NCI-H1105 (cell line): ENCODE measurements at regions not wholly inside any gene's neighbourhood (a gene's known extent, or its start where the extent isn't known, plus 50 kb on each side); places are given as distances from the start of the nearest gene placed in this dataset.

Source experiments
- DNase-seq: peaks from one replicate; lab custom pipeline; 2025; lab: John Stamatoyannopoulos, UW

DNA sequence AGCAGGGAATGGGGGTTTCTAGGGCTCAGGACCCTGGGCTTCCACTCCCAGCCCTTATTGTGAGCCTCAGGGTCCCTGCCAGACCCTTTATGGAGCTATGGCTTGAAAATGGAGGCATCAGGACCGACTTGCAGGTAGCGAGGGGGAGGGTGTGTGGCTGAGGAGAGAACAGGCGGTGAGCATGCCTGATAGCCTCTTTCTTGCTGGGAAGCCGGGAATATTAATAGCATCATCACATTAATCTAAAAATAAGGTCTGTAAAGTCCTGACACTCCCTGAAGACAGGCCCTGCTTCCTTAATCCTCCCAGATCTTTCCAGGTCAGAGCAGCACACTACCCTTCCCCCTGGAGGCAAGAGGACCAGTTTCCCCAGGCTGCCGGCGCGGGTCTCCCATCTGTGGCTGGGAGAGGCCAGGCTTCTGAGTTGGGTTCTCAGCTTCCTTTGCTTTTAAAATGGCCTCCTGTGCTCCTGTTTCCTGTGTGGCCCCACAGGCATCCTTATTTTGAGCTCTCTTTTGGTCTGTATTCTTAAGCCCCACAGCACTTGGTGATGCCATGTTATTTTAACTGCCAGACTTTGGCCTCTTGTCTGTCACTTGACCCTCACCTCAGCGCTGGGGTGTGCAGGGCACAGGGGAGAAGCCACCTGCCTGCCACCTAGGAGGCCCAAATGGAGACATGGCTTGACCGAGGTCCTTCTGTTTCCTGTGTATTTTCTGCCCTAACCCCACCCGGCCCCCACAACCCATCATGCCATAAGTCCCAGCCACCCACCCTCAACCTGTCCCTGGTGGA, 185.0 kb upstream of the TOPAZ1 start:
- no peak for DNase-seq

DNA sequence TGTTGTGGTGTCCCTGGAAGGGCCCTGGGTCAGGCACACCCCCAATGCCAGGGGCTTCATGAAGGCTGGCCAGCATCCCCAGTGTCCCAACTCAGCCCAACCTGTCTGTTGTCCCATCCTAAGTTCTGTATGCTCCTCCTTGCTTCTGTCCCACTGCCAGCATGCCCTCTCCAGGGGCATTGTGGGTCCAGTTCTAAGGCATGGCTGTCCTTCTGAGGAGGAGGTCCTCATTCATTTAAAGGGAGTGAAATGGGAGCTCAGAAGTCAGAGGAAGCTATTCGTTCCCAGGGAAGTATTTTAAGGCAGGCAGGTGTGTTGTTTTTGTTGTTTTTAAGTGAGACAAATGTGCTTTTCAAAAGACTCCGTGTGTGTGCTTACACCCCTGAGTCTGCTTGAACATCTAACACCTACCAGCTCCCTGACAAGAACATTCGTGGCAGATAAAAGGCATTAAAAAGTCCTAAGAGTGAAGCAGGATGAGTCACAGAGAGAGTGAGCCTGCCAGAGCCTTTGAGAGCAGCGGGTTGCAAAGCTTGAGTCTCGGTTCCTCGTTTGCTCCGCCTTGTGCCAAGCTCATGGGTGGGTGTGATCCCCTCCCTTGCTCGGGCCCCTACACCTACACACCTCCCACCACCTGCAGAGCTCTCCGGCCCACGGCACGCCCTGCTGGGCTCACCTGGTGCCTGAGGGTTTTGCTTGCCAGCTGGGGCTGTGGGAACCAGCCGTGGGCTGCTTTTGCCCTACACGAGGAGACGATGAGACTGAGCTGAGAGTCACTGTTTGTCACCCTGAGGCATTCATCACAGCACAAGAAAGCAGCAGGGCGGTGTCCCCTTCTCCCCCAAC, 183.4 kb upstream of the TOPAZ1 start:
- no peak for DNase-seq

DNA sequence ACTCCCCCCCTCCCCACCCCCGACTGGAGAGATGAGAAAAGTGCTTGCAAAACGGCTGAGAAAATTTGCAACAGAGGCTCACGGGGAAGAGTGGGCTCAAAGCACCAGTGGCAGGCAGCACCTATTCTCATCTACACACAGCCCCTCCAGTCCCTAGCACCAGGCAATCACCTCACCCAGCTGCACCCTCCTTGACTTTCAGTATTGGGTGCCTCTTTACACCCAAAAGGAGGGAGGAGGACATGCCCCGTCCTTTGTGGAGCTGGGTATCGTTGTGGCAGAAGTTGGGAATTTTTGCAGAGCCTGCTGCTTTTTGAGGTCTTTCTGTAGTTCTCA, 182.8 kb upstream of the TOPAZ1 start:
- no peak for DNase-seq

DNA sequence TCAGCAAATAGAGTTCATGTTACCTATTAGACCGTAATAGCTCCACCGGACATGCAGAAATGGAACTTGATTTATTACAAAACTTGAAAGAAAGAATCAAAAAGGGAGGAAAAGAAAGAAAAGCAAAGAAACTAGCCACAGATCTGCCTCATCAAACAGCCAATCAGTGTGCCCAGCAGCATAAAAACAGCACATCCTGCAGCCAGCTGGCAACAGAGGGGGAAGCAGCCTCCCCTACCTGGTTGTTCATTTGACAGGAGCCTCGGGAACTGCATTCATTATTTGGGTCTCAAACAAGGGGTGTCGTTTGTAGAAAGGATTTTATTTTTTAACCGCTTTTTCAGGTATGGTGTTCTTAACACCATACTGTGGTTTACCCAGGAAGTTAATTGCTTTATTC, 181.5 kb upstream of the TOPAZ1 start:
- DNase-seq = no peak

DNA sequence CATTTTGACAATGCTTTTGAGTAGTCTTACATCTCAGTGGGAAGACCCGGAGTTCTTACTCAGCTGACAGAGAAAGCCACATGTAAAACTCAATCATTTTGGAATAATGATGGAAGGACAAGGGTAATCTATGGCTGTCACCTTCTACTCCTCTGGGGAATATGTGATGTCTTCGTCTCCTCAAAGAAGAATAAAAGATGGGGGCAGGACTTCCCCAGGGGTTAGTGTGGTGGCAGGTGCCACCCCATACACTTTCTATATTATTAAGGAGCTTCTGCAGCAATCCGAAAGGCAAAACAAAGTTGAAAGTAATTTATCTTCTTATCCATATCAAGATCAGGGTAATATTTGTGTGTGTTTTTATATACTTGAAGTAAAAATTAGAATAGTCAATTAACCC, 180.4 kb upstream of the TOPAZ1 start:
- no peak for DNase-seq

DNA sequence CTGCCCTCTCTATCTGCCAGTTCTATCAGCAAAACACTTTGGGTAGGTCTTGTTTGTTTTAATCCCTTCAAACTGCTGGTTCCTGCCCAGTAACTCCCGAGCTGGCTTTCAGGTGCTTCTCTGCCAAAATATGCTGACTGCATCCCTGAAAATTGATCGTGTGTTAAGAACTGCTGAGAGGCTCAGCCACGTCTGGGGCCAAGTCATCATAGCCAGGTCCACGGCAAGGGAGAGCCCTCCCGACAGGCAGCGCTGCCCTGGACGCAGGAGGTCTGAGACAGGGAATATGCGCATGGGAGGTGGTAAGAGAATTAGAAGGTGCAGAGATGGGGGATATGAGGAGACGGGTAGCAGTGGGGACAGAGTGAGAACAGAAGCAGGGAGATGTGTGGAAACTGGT, 179.7 kb upstream of the TOPAZ1 start:
- DNase-seq = no peak

DNA sequence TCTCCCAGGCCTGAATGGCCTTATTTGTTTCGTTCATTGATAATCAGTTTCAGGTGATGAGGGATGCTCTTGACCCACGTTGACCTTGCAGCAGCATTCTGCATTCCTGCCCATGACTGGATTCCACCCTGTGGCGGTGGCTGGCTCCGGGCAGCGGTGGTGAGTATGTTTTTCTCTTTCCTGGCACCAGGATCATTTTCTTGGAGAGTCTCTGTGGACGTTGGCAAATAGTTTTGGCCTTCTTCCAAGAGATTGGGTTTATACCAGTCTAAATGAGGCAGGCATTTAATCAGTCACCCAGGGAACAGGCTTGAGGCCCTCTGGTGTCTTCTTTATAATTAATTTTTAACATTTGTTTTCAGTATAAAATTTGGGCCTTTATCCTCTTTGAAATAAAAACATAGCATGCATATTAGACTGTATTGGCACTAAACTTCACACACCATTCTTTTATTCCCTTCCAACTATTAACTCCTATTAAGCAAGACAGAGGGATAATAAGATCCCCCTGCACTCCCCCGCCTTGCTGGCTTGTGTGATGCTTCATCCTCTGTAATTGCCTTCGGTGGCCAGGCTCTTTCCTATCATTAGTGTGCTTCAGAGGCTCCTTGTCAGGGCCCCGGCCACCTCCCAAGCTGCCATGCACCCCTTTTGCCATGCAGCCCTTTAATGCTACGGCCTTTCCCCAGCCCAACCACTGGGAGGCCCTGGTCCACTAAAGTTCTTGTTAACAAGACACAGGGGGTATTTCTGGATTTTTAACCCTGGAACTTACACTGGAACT, 176.2 kb upstream of the TOPAZ1 start:
- DNase-seq = peak; percentile 72

DNA sequence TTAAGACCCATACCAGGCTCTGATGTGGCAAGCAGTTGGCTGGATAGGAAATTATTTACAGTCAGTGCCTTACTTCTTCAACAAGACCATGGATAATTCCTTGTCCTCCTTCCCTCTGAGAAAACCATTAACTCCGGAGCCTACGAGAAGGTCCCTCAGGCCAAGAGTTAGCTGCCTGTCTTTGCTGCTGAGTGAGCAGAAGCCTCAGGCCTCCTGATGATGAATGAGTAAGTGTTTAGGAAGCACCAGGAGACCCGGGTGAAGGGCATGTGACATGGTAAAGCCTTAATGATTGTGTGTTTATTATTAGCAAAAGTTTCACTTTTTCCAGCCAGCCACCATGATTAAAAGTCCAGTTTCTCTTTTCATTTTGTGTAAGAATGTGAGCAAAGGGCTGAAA, 174.9 kb upstream of the TOPAZ1 start:
- no peak for DNase-seq

DNA sequence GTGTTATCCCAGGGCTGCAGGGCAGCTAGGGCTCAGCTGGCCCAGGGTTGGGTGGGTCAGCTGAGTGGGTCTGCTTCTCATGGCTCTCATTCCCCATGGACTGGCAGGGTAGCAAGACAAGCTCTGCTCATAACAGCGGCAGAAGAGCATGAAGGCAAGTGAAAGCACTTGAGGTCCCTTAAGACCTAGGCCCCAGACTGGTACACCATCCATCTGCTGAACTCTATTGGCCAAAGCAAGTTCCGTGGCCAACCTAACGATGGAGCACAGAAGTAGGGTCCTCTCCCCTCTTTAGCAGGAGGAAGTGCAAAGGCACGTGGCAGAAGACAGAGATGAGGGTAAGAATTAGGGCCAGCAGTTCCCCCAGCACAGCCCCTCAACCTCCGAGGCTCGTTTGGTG, 174.3 kb upstream of the TOPAZ1 start:
- DNase-seq = no peak

DNA sequence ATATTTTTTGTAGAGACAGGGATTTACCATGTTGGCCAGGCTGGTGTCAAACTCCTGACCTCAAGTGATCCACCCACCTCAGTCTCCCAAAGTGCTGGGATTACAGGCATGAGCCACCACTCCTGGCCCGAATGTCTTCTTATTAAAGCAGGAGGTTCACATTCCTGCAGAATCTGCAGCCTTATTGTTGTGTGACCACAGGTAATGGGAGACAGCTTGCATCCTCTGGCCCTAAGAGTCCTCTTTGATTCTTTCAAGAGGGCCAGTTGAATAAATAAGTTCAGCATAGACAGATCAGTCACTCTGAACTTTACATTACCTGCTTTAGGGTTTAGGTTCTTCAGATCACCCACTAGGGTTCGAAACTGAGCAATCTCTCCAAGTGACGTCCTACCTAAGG, 172.9 kb upstream of the TOPAZ1 start:
- DNase-seq = no peak

DNA sequence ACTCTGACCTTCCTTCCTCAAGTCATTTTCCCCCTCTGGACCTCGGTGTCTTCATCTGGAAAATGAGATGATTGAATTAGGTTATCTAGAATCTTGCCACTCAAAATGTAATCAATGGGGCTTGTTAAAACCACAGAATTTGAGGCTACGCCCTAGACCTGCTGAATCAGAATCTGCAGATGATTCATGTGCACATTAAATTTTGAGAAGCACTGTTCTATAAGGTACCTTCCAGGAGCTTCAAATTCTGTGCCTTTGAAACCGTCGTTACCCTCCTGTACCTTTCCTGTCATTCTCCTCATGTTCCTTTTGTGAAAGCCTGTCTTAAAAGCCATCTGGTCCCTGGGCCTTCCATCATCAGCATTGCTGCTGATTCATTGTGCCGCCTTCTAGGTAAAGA, 172.4 kb upstream of the TOPAZ1 start:
- DNase-seq = no peak

DNA sequence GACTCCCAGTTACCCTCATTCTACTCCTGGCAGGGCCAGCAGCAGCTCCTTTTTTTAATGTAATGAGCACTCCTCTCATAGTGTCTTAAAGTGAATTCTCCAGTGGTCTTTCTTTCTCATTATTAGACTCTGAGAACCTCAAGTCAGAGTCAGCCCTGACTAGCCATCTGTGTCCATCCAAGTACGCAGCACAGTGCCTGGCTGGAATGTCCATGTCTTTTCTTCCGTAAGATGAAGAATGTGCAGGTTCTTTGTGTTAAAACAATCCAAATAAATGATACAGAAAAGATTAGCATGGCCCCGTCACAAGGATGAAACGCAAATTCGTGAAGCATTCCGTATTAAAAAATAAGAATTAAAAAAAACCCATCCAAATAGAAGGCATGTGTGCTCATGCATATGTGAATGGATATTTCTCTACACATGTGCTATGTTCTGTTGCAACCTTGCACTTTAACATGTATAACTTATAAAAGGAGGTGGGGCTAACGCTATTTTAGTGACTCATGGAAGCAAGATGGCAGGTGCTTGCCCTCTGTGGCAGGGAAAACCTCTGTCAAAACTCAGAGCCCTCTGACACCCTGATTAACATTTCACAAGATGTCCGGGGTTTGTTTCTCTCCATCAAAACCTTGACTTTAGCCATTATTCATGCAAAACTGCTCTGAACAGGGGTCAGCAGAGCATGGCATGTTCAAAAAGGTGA, 170.7 kb upstream of the TOPAZ1 start:
- no peak for DNase-seq

DNA sequence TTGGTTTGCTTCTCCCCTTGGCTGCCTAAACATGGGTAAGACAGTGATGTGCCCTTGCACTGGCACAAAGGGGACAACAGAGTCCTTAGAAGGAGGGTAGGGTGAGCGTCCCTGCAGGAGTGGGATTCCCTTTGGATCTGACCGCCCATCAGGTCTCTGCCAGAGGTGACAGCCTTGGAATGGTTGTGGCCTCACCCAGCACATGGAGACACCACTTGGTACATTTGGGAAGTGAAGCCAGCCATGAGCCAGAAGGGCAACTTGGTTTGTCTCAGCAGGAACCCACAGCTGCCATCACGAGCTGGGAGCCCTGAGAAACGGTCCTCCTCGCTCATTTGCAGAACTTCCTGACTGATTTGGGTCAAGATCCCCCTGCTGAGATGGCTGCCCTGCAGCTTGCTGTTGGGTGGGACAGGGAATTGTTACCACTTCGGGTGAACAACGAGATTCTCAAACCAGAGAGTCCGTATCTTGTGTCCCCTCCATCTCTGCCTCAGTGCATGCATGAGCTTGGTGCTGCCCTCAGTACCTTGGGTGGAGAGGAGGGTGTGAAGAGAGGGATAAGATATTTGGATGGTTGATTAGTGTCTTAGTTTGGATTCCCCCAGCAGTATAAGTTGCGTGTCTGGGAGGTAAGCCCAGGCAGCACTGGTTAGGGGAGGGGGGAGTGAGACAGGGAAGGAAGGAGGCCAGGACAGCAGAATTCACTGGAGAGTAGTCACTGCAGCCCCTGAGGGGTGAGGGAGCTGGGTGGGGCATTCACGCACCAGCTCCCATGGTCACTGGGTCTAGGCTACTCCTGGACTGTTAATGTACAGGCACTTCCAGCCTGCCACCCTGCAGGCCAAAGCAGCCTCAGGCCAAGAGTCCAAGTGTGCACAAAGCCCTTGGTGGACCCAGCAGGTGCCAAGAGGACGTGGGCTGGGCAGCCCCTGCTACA, 168.8 kb upstream of the TOPAZ1 start:
- DNase-seq = no peak

DNA sequence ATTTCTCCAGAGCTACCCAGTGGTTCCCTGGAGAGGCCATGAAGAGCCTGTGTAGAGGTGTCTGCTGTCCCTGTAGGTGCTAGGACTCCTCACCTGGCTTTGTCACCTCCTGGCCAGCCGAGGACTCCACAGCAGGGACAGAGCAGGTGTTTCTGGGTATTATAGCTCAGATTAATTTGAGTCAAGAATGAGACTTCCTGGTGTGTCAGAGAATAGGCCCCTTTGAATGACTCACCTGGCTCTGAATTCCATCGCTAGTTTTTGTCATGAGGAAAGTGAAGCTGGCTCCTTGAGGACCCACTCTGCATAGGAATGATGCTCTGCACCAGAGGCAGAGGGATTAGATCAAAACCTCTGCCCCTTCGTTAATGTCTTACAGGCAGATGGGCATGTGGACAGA, 167.5 kb upstream of the TOPAZ1 start:
- DNase-seq = no peak

DNA sequence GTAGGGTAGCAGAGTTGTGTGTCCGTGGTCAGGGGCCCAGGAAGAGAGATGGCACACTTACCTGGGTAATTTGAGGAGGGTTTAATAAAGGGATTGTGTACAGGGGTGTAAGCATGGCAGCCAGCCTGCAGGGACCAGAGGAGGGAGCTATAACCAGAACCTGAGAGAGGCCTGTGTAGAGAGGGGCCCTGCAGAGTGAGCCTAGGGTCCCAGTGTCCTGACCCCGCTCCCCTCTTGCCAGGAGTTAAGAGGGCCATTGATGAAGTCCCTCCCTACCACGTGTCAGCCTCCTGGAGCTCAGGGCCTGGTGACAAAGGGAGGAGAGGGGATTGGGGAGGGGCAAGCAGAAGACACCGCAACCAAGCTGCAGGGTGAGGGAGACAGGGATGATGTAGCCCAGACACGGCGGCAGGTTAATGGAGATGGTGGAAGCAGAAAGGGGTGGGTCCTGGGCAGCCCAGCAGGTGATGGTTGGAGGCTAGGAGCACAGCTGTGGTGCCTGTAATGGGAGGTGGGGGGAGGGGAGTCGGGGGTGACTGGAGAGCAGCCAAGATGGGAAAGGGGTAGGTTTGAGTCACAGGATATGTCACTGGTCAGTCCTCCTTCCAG, 165.4 kb upstream of the TOPAZ1 start:
- peak; percentile 18 for DNase-seq

DNA sequence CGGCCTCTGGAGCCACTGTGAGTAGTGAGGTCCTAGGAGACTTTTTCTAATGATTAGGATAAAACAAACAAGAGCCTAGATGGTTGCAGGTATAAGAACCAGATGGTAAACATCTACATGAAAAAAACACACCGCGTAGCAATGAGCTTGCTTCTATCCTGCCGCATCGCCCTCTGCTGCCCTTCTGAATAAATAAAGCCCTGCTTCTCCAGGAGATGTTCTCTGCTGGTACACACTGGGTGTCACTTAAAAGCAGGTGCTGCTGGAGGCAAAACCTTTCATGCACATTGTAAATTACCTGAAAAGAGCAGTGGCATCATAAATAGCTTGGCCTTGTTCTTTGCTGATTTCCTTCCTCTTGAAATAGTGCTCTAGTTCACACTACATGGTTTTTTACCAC, 164.4 kb upstream of the TOPAZ1 start:
- DNase-seq = no peak

DNA sequence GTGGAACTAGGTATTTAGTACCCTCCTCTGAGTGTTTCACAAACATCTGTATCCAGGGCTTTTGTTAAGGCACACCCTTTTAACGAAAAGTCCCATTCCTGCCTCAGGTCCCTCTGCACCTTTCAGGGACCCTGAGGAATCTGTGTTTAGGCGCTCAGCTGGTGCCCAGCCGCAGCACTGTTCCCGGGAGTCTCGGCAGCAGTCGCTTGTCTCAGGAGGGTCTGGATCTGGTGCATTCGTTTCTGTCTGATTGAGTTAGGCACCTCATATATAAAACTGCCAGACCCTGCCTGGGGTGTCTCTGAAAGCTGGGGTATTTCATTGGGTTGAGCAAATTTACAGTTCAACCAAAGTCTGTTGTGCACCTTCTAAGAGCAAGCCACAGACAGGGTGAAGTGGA, 162.8 kb upstream of the TOPAZ1 start:
- no peak for DNase-seq

DNA sequence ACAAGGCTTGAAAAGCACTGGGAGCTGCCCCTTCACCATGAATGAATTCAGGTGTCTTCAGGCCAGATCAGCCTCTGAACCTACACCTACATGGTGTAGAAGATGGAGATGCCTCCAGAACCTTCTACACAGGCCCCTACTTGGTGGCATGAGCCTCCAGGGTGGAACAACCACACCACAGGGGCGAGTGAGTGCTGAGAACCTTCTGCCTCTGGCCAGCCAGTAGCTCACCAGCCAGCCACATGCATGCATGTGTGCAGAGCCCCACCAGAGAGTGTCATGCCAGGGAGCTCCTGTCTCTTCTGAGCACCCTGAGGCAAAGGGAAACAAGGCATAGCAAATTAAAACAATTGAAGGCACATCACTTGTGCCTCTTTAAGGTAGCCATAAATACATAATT, 161.8 kb upstream of the TOPAZ1 start:
- no peak for DNase-seq

DNA sequence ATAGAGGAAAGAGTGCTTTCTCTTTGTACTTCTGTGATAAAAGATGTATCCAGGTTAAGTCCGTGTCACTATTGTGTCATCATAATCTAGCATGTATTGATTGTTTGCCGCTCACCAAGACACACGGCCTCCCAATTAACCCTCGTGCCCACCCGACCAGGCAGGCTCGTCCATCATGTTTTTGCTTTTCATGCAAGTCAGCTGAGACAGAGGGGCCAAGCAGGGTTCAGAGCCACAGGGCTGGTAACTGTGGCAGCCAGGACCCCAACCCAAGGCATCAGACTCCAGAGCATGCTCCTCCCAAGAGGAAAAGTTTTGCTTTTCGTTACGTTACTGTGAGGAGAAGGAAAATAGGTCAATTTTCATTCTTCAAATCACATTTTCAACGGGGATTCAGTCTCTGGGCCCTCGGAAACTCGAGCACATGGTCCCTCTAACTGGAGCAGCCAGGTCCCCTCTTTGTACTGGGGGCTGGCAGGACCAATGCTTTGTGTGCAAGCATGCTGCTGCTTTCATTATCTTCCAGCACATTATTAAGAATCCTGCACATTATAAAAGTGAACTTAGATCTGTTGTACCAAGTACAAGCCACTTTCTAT, 161.1 kb upstream of the TOPAZ1 start:
- no peak for DNase-seq

DNA sequence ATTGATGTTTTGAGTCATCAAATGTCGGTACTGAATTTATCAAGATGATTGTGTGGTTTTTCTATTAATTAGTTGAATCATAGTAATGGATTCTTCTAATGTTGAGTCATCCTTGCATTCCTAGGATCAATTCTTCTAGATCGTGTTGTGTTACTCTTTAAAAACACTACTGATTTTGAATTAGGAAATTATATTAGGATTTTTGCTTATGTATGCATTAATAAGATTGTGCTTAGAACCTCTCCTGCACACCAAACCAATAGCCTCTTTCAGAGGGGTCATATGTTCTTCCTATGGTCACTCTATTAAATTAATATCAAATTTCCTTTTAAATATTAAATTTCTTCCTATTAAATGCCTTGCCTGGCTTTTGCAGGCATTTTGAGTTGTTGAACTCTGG, 151.7 kb upstream of the TOPAZ1 start:
- DNase-seq = no peak
